PC-3 (cell line): ENCODE measurements at regions not wholly inside any gene's neighbourhood (a gene's known extent, or its start where the extent isn't known, plus 50 kb on each side); places are given as distances from the start of the nearest gene placed in this dataset.
A peak's percentile ranks its signal among the peaks of the same experiment; 100 is the strongest.

ENCODE experiments used
- ATAC-seq: fragments of 200-7000 bp; cut with Tn5 transposase; 2 replicates; pipeline ENCODE4 v1.9.1; 2020; ENCODE audit warnings: mild to moderate bottlenecking, moderate library complexity
- BruUV-seq: library from RNA; stranded (reverse); fragments of 400-500 nt; replicated peaks from 2 replicates; lab custom pipeline; 2021; lab: Mats Ljungman, UMichigan
- CTCF ChIA-PET: fragments of 300-600 bp; sonication (Branson Sonifier 250); formaldehyde crosslinking; loops from one replicate; lab custom pipeline; 2022; ENCODE audit warnings: antibody characterized with exemption; lab: Charles Lee
- POLR2A ChIA-PET: fragments of 300-600 bp; sonication (Branson Sonifier 250); formaldehyde crosslinking; loops from one replicate; lab custom pipeline; 2022; ENCODE audit warnings: antibody characterized with exemption; ENCODE audit not compliant: unreplicated experiment; lab: Charles Lee
- DNase-seq: peaks from one replicate; pipeline ENCODE4 v3.0.0-alpha.2; 2015
- H2AFZ ChIP-seq: fragments of 300-600 bp; sonication (generic); 2 replicates; pipeline ENCODE4 v1.6.0; 2016; ENCODE audit warnings: antibody characterized with exemption, low read length
- H3F3A ChIP-seq: fragments of 300-600 bp; sonication (generic); one replicate; pipeline ENCODE4 v1.6.0; 2017; ENCODE audit warnings: antibody characterized with exemption, low read length, control low read depth, mild to moderate bottlenecking; ENCODE audit not compliant: unreplicated experiment
- H3K27ac ChIP-seq: fragments of 300-600 bp; sonication (generic); 2 replicates; pipeline ENCODE4 v1.5.1; 2016; ENCODE audit warnings: mild to moderate bottlenecking, low read length
- H3K27me3 ChIP-seq: fragments of 300-600 bp; sonication (generic); 2 replicates; pipeline ENCODE4 v1.6.1; 2016; ENCODE audit warnings: low read length, mixed read lengths
- H3K36me3 ChIP-seq: fragments of 300-600 bp; sonication (generic); 2 replicates; pipeline ENCODE4 v1.6.1; 2016; ENCODE audit warnings: low read depth, mixed run types, low read length, mixed read lengths
- H3K4me1 ChIP-seq: fragments of 300-600 bp; sonication (generic); 2 replicates; pipeline ENCODE4 v1.5.1; 2016; ENCODE audit warnings: low read length; ENCODE audit not compliant: insufficient read depth
- H3K4me2 ChIP-seq: fragments of 300-600 bp; sonication (generic); 2 replicates; pipeline ENCODE4 v1.6.0; 2016; ENCODE audit warnings: low read length
- H3K4me3 ChIP-seq: fragments of 300-600 bp; sonication (generic); 2 replicates; pipeline ENCODE4 v1.5.1; 2016; ENCODE audit warnings: mild to moderate bottlenecking, low read length, mixed read lengths
- H3K79me2 ChIP-seq: fragments of 300-600 bp; sonication (generic); 2 replicates; pipeline ENCODE4 v1.6.1; 2017; ENCODE audit warnings: low read length, mixed read lengths
- H3K9ac ChIP-seq: fragments of 300-600 bp; sonication (generic); 2 replicates; pipeline ENCODE4 v1.6.0; 2016; ENCODE audit warnings: mild to moderate bottlenecking, low read length
- H3K9me2 ChIP-seq: fragments of 300-600 bp; sonication (generic); replicated peaks from 2 replicates; pipeline ENCODE4 v1.6.1; 2016; ENCODE audit warnings: mixed run types, low read length, mixed read lengths
- H3K9me3 ChIP-seq: fragments of 300-600 bp; sonication (generic); 2 replicates; pipeline ENCODE4 v1.6.1; 2016; ENCODE audit warnings: low read length, mixed read lengths
- H4K20me1 ChIP-seq: fragments of 300-600 bp; sonication (generic); 2 replicates; pipeline ENCODE4 v1.6.1; 2016; ENCODE audit warnings: low read length, mixed read lengths
- CTCF ChIP-seq: fragments of 300-600 bp; sonication (generic); conservative IDR thresholded peaks from 2 replicates; pipeline ENCODE4 v1.5.1; 2017; ENCODE audit warnings: antibody characterized with exemption, low read depth, mild to moderate bottlenecking, low read length
- EZH2 ChIP-seq: fragments of 300-600 bp; sonication (generic); IDR thresholded peaks from one replicate; pipeline ENCODE4 v1.6.1; 2017; ENCODE audit warnings: antibody characterized with exemption, mild to moderate bottlenecking, low read length; ENCODE audit not compliant: unreplicated experiment
- EZH2phosphoT487 ChIP-seq: fragments of 300-600 bp; sonication (generic); IDR thresholded peaks from 2 replicates; pipeline ENCODE4 v1.6.1; 2018; ENCODE audit warnings: mild to moderate bottlenecking, antibody characterized with exemption, low read length, borderline replicate concordance
- intact Hi-C: fragments of 100-400 bp; cut with micrococcal nuclease; formaldehyde crosslinking; loops from 2 replicates; pipeline ENCODE4 v1.9.0; 2023

- no peaks in the 10 kb centered on the region for H4K20me1 ChIP-seq
- no peaks in the 10 kb centered on the region for H3K36me3 ChIP-seq
- no peak overlapping the region for H3K9ac ChIP-seq
- H3K4me2 ChIP-seq = no peak overlapping the region
- TF ChIP-seq EZH2phosphoT487 (no peak), CTCF (no peak), EZH2 (no peak)
- no TSS peak for BruUV-seq
- no peaks in the 10 kb centered on the region for H3F3A ChIP-seq
- ATAC-seq = no peak
- no peaks in the 10 kb centered on the region for H3K9me2 ChIP-seq
- intact Hi-C loops = no loop called here
- ChIA-PET CTCF (no interaction called here), POLR2A (no interaction called here)
- H3K79me2 ChIP-seq = no peaks in the 10 kb centered on the region
- no peaks in the 10 kb centered on the region for H3K9me3 ChIP-seq
- H3K4me1 ChIP-seq = peaks cover 3% of the 10 kb centered on the region; the same call in 1 of the 2 replicates
- H3K4me3 ChIP-seq = no peak overlapping the region
- no peak overlapping the region for H2AFZ ChIP-seq
- H3K27ac ChIP-seq = no peak overlapping the region
- no peaks in the 10 kb centered on the region for H3K27me3 ChIP-seq
- DNase-seq = no peak
These were observed 128.9 kb upstream of the DNAH14 start for GRCh38 chr1:224800486-224801119.

DNA sequence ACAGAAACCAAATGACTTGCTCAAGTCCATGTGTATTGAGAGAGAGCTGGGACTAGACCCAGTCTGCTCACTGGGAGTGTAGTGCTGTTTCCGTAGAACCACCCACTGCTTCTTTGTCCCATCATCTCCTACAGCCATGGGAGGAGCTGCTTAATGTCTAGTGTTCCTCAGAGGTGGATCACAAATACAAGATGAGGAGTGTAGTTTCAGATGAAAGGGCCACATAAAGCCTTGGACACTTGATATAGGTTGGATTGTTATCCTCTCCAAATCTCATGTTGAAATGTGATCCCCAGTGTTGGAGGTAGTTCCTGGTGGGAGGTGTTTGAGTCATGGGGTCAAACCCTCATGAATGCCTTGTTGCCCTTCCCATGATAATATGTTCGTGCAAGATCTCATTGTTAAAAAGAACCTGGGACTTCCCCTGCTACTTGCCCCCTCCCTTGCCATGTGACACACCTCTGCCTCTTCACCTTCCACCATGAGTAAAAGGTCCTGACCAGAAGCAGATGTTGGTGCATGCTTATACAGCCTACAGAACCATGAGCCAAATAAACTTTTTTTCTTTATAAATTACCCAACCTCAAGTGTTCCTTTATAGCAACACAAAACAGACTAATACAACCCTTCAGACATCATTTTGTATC is 127.5 kb upstream of the DNAH14 start:
- Histone ChIP-seq H3K79me2 (no peaks in the 10 kb centered on the region), H3K36me3 (no peaks in the 10 kb centered on the region), H3F3A (no peaks in the 10 kb centered on the region), H3K4me2 (no peak overlapping the region), H3K9ac (no peak overlapping the region), H3K27ac (no peak overlapping the region), H3K9me3 (no peaks in the 10 kb centered on the region), H3K9me2 (no peaks in the 10 kb centered on the region), H3K4me1 (peaks cover 3% of the 10 kb centered on the region; the same call in 1 of the 2 replicates), H3K4me3 (no peak overlapping the region), H3K27me3 (no peaks in the 10 kb centered on the region), H4K20me1 (no peaks in the 10 kb centered on the region), H2AFZ (no peak overlapping the region)
- no peak for ATAC-seq
- no TSS peak for BruUV-seq
- intact Hi-C loops = no loop called here
- ChIA-PET CTCF (no interaction called here), POLR2A (no interaction called here)
- peak; percentile 18 for DNase-seq
- TF ChIP-seq EZH2 (no peak), CTCF (no peak), EZH2phosphoT487 (no peak)

- TF ChIP-seq EZH2phosphoT487 (no peak), CTCF (no peak)
- DNase-seq (no peak), ATAC-seq (no peak)
- no peaks in the 10 kb centered on the region for H4K20me1 ChIP-seq
- CTCF ChIA-PET = no interaction called here
- no peak overlapping the region for H3K9ac ChIP-seq
- H3K79me2 ChIP-seq = no peaks in the 10 kb centered on the region
- H3K9me3 ChIP-seq = no peaks in the 10 kb centered on the region
- no TSS peak for BruUV-seq
- no peaks in the 10 kb centered on the region for H3K9me2 ChIP-seq
- intact Hi-C loops = no loop called here
- H3K27me3 ChIP-seq = no peaks in the 10 kb centered on the region
- H2AFZ ChIP-seq = no peak overlapping the region
- no peaks in the 10 kb centered on the region for H3F3A ChIP-seq
- no peak overlapping the region for H3K4me3 ChIP-seq
- H3K27ac ChIP-seq = no peak overlapping the region
- POLR2A ChIA-PET = no interaction called here
- no peaks in the 10 kb centered on the region for H3K36me3 ChIP-seq
- no peak overlapping the region for H3K4me2 ChIP-seq
- H3K4me1 ChIP-seq = peaks cover 3% of the 10 kb centered on the region; the same call in 1 of the 2 replicates
These were observed 126.9 kb upstream of the DNAH14 start for GRCh38 chr1:224802617-224803016.
